ENCODE measurements at regions not wholly inside any gene's neighbourhood (a gene's known extent, or its start where the extent isn't known, plus 50 kb on each side); places are given as distances from the start of the nearest gene placed in this dataset.

GRCh38 chr13:33518452-33518851, 232.9 kb upstream of the STARD13 start:
- DNase-seq (ENCODE audit: low read depth) = no peak

DNA sequence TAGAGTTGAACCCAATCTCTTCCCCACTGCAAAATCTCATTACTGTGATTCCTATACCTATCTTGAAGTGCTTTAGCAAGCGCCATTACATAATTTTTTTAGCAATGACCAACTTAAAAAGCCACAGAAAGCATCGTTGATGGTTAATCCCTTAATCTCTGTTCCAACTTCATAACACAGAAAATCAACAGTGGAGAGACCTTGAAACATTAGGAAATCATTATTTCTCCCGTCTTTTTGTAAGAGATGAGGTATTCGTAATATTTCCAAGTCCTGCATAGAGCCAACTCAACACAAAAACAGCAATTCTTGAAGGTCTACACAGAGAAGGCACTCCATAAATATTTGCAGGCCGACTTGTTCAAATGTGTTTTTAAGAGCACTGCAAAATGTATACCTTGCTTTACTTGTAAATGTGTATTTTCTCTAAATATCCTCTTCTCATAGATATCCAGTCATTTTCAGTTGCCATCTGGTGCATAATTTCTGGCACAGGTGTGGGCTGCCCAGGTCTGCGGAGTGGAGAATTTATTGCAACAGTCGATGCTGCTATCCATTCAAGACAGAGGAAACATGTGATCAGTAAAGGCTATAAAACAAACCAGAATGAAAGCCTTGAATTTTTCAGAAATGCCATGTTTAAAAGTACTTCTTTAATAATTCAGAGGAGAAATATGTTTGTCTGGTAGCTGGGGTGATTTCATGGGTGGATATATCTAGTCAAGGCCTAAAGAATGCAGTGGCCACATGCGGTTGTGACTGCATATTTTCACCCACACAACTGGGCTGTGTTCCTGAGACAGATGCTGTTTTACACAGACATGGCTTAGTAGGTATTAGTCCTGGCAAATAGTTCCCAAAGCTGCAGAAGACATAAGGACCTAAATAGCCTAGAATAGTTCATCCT, 234.3 kb upstream of the STARD13 start:
- DNase-seq (ENCODE audit: low read depth) = peak; percentile 76

GRCh38 chr13:33520468-33520839, 234.9 kb upstream of the STARD13 start:
- DNase-seq (ENCODE audit: low read depth) = no peak

DNA sequence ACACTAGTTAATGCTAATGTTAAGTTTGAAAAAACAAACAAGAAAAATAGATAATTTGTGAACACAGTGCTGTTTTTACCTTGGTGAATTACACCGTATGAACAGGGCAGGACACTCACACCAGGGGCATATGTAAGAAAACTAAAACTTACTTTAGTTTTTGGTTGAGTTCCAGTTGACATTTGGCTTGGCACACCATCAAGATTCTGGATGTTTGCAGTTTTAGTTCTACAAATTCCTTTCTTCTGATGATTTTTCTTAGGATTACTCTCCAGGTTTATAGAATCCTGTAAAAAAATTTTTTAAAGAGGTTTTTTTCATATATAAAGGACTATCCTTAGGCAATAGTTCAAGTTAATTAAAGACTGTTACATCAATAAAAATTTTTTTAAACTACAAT, 238.5 kb upstream of the STARD13 start:
- peak; percentile 72 for DNase-seq (ENCODE audit: low read depth)

GRCh38 chr13:33525763-33526162, 240.2 kb upstream of the STARD13 start:
- no peak for DNase-seq (ENCODE audit: low read depth)

DNA sequence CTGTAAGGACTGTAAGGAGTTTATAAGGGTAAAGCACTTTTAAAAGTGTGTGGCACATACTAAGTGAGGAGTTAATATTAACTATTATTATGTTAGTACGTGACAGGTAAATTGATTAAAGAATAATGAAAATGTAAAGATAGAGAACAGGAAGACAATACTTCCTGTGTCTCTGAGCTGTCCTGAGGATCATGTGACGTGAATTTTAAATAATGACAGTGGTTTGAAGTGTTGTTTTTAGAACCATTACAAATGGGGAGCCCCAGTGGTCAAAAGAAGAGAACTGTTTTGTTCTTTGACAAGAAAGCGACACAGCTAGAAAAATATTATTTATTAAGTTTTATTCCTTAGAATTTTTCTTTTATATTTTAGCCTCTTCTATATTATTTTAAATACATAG, 241.2 kb upstream of the STARD13 start:
- DNase-seq (ENCODE audit: low read depth) = no peak

DNA sequence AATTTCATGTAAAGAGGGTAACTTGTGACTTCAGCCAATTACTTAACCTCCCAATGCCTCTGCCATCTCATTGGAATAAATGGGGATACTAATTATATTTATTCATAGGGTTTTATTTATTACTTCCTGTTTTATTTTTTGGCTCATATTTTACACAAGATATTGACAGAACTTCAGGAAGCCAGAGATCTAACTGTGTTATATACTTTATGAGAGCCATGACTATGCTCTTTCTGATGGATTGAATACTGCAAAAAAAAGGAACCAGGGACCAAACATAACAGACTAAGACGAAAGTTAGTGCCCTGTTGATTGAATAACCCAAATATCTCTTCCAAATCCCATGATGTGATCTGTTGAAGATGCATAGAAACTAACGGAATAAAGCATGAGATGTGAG, 243.3 kb upstream of the STARD13 start:
- no peak for DNase-seq (ENCODE audit: low read depth)

- DNase-seq (ENCODE audit: low read depth) = no peak
These were observed 245.9 kb upstream of the STARD13 start for GRCh38 chr13:33531484-33531883.

- DNase-seq (ENCODE audit: low read depth) = no peak
These were observed 249.5 kb upstream of the STARD13 start for GRCh38 chr13:33535061-33535460.

- DNase-seq (ENCODE audit: low read depth) = no peak
These were observed 251.0 kb upstream of the STARD13 start for GRCh38 chr13:33536601-33537000.

DNA sequence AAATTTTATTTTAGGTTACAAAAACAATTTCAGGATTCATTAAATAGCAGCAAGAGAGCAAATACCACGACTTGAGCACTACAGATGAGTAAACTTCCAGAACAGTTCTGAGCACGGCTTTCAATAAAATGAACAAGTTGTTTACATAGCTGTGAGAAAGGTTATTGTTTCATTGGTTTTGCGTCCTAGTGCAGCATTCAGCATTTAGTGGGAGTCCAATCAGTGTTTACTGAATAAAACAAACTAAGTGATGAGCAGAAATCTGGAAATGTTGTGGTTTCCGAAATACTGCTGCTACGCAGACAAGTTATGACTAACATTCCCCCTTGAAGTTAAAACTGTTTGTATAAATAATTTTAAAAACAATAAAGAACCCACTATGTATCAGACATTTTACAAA, 251.5 kb upstream of the STARD13 start:
- DNase-seq (ENCODE audit: low read depth) = no peak

GRCh38 chr13:33537676-33538075, 252.1 kb upstream of the STARD13 start:
- DNase-seq (ENCODE audit: low read depth) = no peak

- DNase-seq (ENCODE audit: low read depth) = no peak
These were observed 255.9 kb upstream of the STARD13 start for GRCh38 chr13:33541456-33541855.

DNA sequence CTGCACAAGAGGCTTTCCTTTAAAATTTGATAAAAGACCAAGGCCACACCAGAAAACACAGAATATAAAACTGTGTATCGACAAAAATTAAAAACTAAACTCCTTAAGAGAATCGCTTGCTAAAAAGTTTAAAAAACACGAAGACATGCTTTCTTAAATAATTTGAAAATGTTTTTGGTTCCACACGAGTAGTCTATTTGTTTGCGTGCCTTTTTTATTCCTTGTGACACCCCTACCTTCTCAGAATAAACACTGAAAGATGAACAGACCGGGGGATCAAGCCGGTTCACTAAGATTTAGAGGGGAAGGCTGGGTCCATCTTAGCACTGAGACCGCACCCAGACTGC, 256.4 kb upstream of the STARD13 start:
- DNase-seq (ENCODE audit: low read depth) = no peak

DNA sequence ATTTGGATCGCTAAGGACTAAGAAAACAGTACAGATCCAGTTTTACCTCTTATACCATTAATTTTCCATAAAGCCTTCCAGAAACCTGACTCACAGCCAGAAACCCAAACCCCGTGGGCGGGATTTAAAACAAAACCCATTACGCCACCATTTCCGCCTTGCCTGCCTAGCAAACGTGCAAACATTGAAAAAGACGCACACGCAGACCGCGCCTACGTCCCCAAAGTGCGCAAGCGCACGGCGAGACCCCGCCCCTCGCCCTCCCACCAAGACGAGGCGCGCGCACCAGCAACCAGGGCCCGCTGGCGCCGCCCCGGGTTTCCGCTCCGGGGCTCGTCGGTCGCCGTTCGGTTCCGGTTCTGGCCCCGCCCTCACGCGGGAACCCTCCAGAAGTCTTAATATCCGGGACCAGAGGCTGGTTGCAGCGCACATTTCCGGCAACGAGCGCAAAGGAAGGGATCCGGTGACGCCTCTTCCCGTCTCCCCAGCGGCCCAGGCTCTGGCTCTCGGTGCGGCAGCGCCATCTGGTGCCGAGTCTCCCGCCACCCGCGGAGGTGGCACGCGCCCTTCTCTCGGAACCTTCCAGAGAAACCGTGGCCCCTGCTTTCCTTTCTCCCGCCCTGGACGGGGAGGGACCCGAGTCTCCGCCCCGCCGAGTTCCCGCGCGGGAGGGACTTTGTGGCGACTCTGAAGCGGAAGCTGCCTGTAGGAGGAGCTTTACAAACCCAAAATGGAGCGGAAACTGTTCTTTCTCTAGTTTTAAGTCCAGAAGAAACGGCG, 256.9 kb upstream of the STARD13 start:
- DNase-seq (ENCODE audit: low read depth) = peak; percentile 99

GRCh38 chr13:33543089-33543459, 257.5 kb upstream of the STARD13 start:
- no peak for DNase-seq (ENCODE audit: low read depth)

DNA sequence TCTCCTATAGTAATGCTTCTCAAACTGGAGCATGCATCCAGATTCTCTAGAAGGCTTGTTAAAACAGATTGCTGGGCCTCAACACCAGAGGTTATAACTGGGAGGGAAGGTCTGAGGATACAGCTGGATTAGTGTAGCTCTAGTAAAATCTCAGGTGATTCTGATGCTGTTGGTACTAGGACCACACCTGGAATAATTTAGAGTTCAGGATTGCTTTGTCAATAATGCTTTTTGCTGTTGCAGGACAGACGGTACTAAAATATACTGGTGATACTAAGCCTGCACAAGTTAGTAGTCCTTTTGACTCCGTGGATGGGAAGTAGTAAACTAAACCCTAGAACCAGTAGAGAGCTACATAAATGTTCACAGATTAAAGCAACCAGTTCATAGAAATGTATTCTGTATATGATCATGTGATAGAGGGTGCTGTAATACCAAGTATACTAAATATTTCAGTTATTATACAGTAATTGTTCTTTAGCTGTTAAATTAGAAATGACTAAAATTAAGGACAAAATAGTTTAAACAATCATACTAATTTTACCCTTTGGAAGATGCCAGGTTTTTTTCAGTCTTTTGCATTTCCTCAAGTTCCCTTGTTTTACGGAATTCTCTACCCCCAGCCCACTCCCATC, 258.2 kb upstream of the STARD13 start:
- no peak for DNase-seq (ENCODE audit: low read depth)

- DNase-seq (ENCODE audit: low read depth) = no peak
These were observed 258.8 kb upstream of the STARD13 start for GRCh38 chr13:33544308-33544707.

DNA sequence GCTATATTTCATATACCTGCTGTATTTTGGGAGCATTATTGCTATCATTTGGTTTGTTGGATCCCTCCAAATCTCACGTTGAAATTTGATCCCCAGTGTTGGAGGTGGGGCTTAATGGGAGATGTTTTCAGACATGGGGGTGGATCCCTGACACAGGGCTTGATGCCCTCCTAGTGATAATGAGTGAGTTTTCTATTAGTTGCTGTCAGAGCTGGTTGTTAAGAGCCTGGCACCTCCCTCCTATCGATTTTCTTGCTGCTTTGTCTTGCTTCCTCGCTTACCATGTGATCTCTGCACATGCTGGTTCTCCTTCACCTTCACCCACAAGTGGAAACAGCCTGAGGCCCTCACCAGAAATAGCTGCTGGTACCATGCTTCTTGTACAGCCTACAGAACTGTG, 259.9 kb upstream of the STARD13 start:
- DNase-seq (ENCODE audit: low read depth) = no peak

GRCh38 chr13:33547035-33547434, 261.5 kb upstream of the STARD13 start:
- DNase-seq (ENCODE audit: low read depth) = no peak

DNA sequence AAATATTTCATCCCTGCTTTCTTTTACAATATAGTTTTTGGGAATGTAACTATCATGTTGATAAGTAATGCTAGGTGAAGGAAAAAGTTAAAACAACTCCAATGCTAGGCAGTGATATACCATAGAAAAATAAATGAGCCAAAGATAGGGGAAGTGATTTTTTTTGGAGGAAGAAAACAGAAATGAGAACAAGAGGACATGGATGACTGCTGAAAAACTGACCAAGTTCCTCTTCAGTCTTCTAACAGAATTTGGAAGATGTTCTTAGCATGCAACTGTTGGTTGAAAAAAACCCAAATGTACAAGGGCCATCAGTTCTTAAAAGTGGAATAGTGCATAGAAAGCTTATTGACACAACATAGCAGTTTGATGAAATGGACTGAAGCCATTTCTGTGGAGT, 262.5 kb upstream of the STARD13 start:
- no peak for DNase-seq (ENCODE audit: low read depth)

DNA sequence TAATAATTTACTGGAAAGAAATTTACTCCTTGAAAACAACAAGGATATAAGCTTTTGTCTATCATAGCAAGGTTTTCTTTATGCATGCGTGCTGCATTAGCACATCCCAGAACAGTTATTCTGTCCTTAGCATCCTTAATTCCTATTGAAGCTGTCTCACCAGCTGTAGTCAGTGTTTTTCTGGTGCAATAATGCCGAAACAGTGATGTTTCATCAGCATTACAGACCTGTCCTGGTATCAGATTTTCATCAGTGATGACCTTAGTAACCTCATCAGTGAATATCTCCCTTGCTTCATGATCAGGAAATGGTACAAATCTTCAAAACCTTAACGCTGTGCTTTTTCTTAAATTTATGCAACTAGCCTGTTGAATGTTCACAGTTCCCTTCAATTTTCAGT, 264.7 kb upstream of the STARD13 start:
- DNase-seq (ENCODE audit: low read depth) = no peak

GRCh38 chr13:33550885-33551284, 265.3 kb upstream of the STARD13 start:
- no peak for DNase-seq (ENCODE audit: low read depth)

Measured in GM04504 (cell line).